Stimulated activated CD8-positive, alpha-beta memory T cell treated with anti-CD3 and anti-CD28 coated beads, Interleukin-4, amount 100 ng/mL, for 48 hours (primary cell): ENCODE measurements at regions not wholly inside any gene's neighbourhood (a gene's known extent, or its start where the extent isn't known, plus 50 kb on each side); places are given as distances from the start of the nearest gene placed in this dataset.
"Not testable (repeated sequence)": the region's sequence is repeated elsewhere in the genome, so short reads cannot be mapped to it uniquely, and the experiment has no call there.

Source experiments
- DNase-seq: peaks from one replicate; pipeline ENCODE4 v3.0.0-alpha.2; 2020

DNA sequence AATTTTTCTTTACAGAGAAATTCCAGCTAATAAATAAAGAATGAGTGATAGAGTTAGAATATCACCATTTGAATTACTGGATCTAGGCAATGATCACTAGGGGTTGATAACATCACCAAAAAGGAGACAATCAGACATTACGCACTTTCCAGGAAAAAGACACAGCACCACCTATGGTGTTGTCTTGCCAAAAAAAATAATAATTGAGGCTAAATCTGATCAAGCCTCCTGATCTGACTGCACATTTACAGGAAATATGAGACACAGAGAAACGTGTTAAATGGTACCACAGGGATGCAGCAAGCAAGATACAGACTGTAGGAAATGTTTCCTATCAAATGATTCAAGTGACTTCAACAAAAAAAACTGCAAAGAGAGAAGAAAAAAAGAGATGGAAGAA is 92.8 kb downstream of the EOMES start:
- no peak for DNase-seq

DNA sequence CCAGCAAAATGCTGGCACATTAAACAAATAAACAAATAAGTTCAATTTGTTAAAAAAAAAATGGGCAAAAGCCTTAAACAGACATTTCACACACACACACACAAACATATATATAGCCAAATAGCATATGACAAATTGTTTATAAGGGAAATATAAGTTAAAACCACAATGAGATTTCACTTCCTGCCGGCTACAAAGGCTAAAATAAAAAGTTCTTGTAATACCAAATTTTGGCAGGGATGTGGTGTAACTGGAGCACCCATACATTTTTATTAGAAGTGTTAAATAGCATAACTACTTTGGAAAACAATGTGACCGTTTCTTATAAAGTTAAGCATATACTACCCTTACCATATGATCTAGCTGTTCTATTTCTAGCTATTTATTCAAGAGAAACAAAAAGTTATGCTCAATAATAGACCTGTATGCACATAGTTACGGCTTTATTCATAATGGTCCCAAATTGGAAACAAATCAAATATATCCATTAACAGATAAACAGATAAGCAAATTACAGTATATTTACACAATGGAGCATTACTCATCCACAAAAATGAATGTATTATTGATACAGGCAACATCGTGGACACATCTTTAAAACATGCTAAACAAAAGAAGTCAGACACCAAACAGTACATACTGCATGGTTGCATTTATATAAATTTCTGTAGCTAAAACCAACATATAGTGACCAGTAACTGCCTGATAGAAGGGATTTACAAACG is 93.9 kb downstream of the EOMES start:
- no peak for DNase-seq

DNA sequence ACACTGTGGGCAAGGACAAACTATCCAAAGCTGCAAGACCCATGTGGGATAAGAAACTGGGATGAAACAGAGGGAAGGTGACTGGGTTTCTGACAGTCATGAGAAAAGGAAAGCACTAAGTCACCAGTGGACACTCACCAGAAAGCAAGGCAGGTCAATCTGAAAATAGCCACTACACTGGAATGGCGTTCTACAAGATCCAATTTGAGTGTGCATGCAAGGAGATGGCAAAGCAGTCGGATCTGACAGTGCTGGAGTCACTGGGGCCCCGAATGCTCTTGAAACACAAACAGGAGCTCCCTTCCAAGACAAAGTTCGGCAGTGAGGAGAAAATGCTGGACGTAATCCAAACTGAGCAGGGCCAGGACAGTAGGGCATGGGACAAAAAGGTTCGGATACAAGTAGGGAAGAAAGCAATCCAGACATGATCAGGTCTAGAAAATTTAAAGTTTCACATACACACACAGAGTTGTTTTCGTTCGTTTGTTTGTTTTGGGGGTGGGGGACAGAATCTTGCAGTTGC is 95.5 kb downstream of the EOMES start:
- DNase-seq: no peak

DNA sequence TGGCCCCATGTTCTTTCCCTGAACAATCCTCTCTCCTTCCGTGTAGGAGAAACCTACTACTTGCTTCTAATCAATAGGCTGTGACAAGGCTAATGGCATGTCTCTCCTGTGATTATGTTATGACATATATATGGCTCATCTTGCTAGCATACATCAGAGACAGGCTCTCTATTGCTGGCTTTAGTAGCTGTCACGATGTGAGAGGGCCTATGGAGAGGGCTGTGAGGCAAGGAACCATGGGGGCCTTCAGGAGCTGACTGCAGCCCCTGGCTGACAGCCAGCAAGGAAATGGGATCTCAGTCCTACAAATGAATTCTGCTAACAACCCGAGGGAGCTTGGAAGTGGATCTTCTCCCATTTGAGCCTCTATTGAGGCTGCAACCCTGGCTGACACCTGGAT is 96.3 kb downstream of the EOMES start:
- no peak for DNase-seq

DNA sequence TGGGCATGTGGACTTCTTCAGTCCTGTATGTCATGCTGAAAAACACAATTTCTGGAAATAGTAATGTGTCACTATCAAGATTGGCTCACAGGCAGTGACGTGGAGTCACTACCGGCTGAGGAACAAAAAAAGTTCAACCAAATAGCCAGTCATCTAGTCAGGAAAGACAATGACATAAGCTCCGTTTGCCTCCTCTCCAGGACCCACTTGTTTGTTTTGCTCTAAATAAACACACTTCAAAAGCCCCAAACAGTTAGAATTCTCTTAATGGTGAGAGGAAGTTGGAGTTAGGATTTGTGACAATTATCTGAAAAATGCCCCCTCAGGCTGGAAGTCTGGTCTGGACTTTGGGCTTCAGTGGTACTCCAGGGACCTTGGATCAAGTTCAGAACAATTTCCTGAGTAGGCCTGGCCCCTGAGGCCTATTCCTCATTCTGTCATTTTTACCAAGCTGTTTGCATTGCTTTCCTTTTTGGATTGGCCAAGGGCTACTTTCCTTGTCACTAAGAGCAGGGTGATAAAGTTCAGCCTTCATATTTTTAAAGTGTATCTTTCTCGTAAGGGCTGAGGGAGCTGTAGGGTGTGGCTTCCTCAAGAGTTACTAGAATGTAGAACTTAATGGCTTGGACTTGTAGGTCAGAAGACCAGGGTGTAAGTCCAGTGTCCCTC is 98.9 kb downstream of the EOMES start:
- no peak for DNase-seq

DNA sequence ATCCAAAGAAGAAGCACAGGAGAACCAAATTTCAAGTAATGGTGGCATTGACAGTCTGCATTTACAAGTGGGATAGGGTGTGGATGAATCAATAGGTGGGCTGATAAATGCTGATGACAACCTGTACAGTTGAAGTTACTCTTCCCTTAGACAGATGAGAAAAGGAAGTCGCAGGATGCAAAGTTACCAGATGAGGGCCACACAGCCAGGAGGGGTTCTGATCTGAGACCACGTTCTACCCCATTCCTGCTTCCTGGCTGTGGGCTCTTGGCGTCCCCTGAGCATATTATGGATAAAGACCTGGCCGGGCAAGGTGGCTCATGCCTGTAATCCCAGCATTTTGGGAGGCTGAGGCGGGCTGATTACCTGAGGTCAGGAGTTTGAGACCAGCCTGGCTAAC is 104.6 kb downstream of the EOMES start:
- no peak for DNase-seq

DNA sequence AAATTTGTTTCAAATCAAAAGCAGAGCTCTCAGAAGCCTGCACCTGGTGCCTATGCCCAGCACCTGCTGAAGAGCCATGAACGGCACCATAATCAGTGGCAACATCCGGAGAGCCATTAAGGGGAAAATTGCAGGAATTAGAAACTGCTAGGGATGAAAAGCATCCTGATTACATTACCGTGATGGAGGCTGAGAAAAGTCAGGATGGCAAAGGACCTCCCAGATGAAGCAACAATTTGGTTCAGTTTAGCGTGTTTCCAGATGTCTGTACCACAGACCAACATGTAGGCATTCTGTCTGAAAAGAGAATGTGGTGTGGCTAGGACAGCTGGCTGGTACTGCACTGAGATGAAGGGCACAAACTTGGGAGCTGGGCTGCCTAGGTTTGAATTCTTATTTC is 106.1 kb downstream of the EOMES start:
- DNase-seq: no peak

DNA sequence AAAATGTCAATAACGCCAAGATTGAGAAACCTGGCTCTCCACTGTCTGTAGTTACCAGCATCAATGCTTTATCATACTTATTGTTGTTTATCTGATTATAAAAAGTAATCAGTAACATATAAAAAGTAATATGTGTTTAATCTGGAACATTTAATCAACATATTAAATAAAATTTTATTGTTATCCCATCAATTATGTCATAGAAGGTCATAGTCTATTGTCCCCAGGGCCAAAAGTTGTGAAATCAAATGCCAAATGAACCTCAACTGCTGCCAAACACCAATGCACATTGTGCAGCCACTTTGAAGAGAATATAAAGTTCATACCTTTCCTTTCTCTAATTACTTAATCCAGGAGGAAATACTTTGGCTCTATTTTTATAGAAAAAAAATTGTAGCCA is 106.6 kb downstream of the EOMES start:
- DNase-seq: no peak

DNA sequence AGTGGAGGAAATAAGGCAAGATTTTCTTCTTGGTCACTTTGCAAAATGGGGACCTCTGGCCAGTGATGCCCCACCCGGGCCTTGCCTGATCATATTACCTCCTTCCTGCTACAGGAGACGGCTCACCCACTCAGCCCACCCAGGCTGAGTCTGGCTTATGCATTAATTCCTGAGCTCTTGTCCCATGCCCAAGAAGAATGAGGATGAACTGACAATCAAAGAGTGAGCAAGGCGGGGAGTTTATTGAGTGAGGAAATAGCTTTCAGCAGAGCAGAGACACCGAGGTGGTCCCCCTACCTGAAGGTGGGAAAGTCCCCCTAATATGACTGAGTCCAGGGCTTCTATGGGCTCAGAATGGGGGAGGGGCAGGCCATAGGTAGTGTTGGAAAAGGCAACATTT is 107.5 kb downstream of the EOMES start:
- DNase-seq: no peak

DNA sequence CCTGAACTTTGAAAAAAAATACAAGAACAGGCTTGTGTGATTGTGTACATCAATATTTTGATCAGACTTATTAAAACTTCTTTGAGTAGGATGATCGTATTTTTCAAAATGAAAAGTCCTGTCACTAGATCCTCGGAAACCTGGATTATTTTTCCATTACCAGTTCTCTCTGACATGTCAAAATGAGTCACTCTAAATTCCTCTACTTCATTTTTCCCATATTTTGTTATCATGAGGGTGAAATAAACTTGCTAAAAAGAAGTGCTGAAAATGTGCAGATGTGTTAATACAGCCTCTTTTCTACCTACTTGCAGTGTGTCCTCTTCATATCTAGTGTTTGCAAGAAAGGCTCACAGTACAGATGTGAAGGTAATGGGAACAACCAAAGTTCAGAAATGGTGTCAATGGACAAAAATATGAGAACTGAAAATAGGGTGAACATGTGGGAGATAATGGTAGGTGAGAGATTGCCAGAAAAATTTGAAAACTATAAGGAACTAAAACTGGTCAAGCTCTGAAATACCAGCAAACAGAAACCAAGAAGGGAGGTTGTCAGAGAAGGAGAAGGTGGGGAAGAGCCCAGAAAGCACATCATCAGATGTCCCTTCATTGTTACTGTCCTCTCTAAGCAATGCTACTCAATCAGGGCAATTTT is 108.2 kb downstream of the EOMES start:
- no peak for DNase-seq

DNA sequence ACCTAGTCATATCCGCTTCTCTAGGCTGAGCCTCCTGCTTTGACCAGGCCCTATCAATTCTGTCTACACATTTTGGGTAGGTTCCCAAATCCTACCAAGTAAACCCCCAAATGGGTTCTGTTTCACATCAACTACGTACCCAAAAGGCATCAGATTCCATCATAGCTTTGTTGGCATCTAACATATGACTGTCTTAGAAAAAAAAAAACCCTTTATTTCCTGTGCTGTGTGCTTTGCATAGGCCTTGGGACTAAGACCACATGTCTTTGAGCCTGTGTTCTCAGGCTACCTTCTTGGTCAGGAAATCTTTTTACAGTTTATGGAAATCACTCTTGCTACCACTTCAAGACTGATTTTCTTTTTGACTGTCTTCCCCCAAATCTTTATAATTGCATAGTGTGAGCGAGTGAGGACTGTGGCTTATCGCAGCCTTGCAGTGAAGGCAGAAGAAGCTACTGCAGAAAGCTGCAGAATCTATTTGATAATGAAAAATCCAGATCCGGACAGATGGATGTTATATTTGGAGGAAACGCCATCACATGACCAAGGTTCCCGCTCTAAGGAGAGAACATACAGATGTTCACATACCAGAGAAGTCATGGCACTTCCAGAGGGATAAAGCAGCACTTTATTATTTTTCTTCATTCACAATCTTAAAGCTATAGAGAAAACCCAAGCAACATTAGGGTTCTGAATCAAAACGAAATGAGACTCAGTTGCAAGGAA is 111.2 kb downstream of the EOMES start:
- DNase-seq: no peak

DNA sequence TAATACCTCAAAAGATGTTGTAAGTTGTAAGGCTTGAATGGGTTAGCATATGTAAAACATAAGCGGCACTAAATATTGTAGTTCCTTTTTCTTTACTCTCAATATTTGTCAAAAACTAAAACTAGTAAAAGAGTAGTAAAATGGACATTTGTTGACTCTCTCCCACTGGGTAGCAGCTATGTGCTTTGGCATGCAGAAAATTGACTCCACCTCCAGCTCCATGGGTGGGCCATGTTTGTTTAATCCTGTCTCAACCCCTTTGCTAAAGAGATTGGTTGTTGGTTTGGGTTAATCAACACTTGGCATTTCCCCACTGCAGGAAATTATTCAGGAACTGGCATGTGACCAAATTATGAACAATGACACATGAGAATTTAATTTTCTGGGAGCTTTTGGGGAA is 114.8 kb downstream of the EOMES start:
- no peak for DNase-seq

DNA sequence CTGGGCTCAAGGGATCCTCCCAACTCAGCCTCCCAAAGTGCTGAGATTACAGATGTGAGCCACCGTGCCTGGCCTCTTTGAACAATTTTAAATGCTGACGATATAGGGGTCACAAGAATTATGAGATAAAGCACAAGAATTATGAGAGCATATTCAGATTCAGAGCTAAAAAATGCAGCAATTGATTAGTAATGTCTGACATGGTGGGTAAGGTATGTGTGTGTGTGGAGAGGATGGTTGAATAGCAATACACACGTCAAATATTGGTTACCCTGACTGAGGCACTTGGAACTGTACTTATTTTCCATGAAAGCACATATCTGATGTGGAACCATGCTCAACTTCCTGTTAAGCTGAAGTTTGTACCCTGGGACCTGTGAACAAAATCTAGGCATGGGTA is 115.6 kb downstream of the EOMES start:
- no peak for DNase-seq

DNA sequence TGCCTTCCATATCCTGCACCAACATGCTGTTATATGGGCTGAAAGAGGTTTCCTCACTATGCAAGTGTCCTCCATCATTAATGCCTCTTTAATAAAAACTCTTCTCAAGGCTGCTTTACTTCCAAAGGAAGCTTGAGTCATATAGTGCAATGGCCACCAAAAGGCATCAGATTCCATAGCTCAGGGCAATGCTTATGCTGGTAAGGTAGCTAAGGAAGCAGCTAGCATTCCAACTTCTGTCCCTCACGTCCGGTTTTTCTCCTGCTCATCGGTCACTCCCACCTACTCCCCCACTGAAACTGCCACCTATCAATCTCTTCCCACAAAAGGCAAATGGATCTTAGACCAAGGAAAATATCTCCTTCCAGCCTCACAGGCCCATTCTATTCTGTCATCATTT is 117.1 kb upstream of the SLC4A7 start:
- DNase-seq: not testable (repeated sequence)

DNA sequence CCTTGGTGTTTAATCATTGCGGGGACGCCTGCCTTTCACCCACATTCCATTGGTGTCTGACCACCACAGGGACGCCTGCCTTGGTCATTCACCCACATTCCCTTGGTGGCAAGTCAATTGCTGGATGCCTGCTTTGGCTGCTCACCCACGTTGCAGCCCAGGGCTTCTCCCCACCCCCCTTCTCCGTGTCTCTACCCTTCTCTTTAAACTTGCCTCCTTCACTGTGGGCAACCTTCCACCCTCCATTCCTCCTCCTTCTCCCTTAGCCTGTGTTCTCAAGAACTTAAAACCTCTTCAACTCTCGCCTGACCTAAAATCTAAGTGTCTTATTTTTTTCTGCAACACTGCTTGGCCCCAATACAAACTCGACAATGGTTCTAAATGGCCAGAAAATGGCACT is 115.6 kb upstream of the SLC4A7 start:
- DNase-seq: not testable (repeated sequence)

DNA sequence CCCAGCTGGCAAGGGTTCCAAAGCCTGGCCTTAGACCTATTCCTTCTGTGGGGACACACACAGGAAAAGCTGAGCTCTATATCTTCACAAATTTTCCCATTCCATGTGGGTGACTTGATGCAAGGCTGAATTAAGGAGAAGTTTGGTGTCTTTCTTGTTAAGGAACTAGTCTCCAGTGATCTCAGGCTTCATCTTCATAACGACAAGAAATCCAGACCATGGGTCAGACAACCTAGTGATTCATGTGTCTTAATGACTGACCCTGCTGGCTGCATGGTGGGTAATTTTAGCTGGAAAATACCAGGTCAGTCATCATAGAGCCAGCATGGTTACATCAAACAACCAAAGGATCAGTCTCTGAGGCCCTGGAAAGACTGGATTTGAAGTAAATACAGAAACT is 112.7 kb upstream of the SLC4A7 start:
- DNase-seq: no peak

DNA sequence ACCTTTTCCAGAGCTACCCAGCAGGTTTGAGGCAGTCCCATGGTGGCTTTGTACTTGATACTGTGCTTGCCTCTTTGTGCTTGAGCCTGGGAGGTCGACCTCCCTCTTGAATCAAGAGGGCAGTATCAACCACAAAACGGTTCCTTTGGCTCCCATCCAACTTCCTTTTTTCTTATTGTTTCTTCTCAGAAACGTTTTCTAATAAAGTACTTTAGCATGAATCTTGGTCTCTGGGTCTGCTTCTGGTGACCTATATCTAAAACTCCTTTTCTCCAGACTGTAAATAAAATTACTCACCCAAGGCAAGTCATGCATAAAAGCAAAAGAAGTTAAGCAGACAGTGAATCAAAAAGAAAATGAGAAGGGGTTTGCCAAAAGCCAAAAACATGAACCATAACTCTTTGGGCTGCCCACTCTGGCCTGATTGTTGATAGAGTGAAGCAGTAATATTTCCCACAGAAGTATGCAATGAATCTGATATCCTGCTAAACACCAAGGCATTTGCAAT is 112.2 kb upstream of the SLC4A7 start:
- DNase-seq: no peak

DNA sequence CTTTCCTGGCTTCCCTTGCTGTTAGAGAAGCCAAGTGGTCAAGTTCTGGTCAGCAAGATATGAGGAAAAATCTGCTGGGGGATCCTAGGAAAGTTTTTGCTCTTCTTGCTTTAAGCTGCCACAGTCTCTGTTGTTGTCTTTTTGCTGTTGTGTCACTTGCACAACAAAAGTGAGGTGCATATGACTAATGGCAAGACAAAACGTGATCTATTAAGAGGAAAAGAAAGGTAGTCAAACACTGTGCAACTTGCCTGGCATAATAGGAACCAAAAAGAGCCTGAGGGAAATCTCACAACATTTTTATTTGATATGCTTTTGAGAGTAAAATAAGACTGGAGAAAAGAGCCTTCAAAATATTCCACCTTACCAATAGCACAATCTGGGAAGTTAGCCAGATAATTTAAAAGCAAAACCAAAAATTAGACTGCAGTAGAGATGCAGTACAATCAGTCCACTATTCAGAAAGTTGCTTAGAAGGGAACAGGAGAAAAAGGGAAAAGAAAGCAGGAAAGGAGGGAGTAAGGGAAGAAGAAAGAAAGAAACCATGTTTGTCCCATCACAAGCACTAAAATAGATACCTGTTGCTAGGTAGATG is 110.0 kb upstream of the SLC4A7 start:
- no peak for DNase-seq

DNA sequence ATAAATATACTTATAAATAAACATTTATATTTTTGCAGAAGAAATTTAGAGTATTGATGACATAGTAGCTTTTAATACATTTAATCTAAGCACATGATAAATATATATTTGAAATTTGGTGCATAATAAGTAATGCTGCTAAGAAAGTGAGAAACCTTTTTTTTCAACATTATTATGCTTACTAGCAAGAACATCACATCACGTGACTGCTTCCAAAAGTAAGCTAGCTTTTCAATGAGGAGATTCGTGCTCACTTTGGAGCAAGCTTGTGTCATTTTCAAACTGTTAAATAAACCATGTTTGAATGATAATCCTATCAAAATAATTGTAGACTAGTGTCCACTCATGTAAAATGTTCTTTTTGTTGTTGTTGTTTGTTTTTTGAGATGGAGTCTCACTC is 109.0 kb upstream of the SLC4A7 start:
- DNase-seq: no peak

DNA sequence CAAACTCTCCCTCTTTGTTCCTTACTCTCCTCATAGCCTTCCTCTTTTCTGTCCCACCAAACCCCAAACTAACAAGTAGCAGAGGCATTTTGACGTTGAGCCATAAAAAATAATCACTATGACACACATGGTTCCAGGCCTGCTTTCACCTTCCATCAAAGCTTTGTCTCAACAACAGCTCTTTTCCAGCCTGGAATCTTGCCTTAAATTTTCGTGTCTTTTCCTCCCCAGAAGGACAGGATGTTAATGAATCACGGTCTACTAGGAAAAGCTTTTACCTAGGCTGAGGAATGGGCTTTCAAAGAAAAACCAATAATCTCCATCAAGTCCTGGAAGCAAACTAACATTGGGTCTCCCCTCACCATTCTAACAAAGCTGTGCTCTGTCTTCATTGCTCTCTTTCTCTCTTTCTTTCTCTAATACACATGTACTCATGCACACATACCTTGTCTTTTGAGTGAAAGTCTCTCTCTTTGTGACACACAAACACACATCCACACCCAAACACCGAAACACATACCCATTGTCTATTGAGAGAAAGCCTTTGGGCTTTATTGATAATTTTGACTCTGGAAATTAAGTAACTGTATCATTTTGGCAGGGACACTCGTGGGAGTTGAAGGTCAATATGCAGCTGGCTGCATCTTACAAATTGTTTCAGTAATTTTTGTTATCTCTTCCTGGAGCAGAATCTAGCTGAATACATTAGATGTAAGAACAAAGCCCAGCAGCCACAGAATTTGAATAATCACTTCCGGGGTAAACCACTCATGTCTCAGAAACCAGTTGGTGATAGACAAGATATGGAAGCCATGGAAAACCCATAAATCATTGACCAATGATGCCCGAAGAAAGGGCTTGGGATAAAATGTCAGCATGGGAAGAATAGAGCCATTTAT is 107.4 kb upstream of the SLC4A7 start:
- DNase-seq: no peak

DNA sequence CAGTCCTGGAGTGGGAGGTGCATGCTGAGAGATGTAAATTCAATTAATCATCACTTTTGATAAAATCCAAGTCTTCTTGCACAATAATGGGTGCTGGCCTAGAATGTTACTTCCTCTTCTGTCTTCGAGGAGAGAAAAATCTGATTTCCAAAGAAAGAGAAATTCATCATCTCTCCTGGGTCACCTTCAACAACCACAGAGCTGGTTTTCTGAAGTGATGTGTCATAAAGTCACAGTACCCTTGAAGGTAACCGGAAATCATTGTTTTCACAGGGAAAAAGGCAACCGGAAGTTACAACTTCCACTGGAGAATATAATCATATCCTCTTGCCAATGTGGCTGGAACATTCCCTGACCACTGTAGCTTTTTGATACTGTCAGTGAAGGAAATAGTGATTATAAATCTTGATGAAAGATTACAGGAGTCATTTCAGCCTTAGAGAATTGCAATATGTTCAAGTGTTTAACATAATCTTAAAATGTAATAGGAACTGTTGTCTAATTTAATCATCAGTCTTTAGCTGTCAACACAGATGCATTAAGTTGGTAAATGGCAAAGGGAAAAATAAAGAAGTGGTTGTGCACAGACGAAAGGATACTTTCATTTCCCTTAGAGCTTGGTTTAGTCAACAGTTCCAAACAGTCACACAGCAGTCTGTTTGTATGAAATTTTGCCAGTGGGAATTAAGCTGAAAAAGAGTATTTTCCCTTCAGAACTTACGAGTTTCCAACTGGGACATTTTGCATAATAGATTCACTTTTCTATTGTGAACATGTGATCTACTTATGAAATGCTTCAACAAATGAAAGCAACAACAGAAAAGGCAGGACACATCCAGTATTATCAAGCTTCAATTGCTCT is 106.5 kb upstream of the SLC4A7 start:
- no peak for DNase-seq
